Activated B cell treated with CpG ODN at 0.5 μM for 24 hours (primary cell): ENCODE measurements at regions not wholly inside any gene's neighbourhood (a gene's known extent, or its start where the extent isn't known, plus 50 kb on each side); places are given as distances from the start of the nearest gene placed in this dataset.

Experiments used
- ATAC-seq: fragments of 200-7000 bp; cut with Tn5 transposase; one replicate; pipeline ENCODE4 v1.10.0; 2021; ENCODE audit warnings: low read depth, mild to moderate bottlenecking, moderate library complexity
- CTCF ChIA-PET: fragments of 350-600 bp; sonication (Branson Sonifier 250); formaldehyde crosslinking; loops from one replicate; lab custom pipeline; 2021; ENCODE audit warnings: antibody characterized with exemption; lab: Charles Lee
- POLR2A ChIA-PET: fragments of 350-600 bp; sonication (Branson Sonifier 250); formaldehyde crosslinking; loops from one replicate; lab custom pipeline; 2021; ENCODE audit warnings: antibody characterized with exemption; lab: Charles Lee
- DNase-seq: peaks from one replicate; pipeline ENCODE4 v3.0.0; 2022
- H3K27ac Mint-ChIP-seq: one replicate; pipeline ENCODE4 v1.8.0; 2020; ENCODE audit warnings: mixed read lengths
- H3K27me3 Mint-ChIP-seq: one replicate; pipeline ENCODE4 v1.8.0; 2021; ENCODE audit warnings: mixed read lengths
- H3K36me3 Mint-ChIP-seq: one replicate; pipeline ENCODE4 v1.8.0; 2021; ENCODE audit warnings: low read depth, mixed read lengths
- H3K4me1 Mint-ChIP-seq: one replicate; pipeline ENCODE4 v1.8.0; 2021; ENCODE audit warnings: mixed read lengths
- H3K4me3 Mint-ChIP-seq: one replicate; pipeline ENCODE4 v1.8.0; 2020; ENCODE audit warnings: mild to moderate bottlenecking, mixed read lengths
- H3K9me3 Mint-ChIP-seq: one replicate; pipeline ENCODE4 v1.8.0; 2020; ENCODE audit warnings: mixed read lengths
- intact Hi-C: fragments of 100-400 bp; cut with micrococcal nuclease; formaldehyde crosslinking; loops from one replicate; pipeline ENCODE4 v1.15.1; 2024
- TF ChIP-seq, protein P1 (sequence below): fragments of 200-600 bp; IDR thresholded peaks from one replicate; pipeline ENCODE4 v1.8.0; 2022; ENCODE audit warnings: antibody characterized with exemption, mild to moderate bottlenecking

- POLR2A ChIA-PET = interaction anchor here (0.6 to 3.0 kb wide), 21 partner anchors 10 to 344 kb away, joined by 3 to 33 read pairs (median 5); partner anchors contain the start of gene HES1
- Mint-ChIP-seq H3K4me3 (peak overlapping the region; percentile 77), H3K36me3 (no peaks in the 10 kb centered on the region), H3K27me3 (peaks cover 10% of the 10 kb centered on the region), H3K27ac (peak overlapping the region; percentile 91), H3K4me1 (peaks cover 29% of the 10 kb centered on the region), H3K9me3 (no peaks in the 10 kb centered on the region)
- ATAC-seq (peak; percentile 93), DNase-seq (peak; percentile 37)
- TF ChIP-seq, protein P1, sequence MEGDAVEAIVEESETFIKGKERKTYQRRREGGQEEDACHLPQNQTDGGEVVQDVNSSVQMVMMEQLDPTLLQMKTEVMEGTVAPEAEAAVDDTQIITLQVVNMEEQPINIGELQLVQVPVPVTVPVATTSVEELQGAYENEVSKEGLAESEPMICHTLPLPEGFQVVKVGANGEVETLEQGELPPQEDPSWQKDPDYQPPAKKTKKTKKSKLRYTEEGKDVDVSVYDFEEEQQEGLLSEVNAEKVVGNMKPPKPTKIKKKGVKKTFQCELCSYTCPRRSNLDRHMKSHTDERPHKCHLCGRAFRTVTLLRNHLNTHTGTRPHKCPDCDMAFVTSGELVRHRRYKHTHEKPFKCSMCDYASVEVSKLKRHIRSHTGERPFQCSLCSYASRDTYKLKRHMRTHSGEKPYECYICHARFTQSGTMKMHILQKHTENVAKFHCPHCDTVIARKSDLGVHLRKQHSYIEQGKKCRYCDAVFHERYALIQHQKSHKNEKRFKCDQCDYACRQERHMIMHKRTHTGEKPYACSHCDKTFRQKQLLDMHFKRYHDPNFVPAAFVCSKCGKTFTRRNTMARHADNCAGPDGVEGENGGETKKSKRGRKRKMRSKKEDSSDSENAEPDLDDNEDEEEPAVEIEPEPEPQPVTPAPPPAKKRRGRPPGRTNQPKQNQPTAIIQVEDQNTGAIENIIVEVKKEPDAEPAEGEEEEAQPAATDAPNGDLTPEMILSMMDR = no peak
- CTCF ChIA-PET = interaction anchor here (0.6 to 4.4 kb wide), 12 partner anchors 10 to 715 kb away, joined by 3 to 44 read pairs (median 3); partner anchors contain the start of gene HES1
- intact Hi-C loops = loop anchor here (1.0 to 10.0 kb wide), 16 partner anchors 32 to 344 kb away; no protein-coding TSS in a partner anchor
Observed at GRCh38 chr3:193971261-193971751, 164.6 kb upstream of the HES1 start.

DNA sequence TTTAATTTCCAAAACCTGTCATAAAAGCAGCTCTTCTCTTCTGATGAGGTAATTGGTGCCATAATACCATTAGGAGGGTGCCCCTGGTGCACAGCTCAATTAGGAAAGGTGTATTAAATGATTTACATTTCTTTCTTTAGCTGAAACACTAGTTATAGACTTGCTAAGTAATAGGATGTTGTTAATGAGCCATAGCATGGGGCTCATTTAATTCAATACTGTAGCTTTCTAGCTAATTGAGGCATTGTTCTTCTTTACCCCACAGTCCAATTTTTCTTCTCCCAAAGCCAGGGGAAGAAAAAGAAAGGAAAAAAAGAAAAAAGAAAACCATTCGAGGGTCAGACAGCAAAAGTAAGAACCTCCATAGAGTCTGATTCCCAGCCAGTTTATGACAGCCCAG lies 164.0 kb upstream of the HES1 start:
- DNase-seq = no peak
- Mint-ChIP-seq H3K4me3 (no peak overlapping the region), H3K9me3 (no peaks in the 10 kb centered on the region), H3K36me3 (no peaks in the 10 kb centered on the region), H3K4me1 (peaks cover 29% of the 10 kb centered on the region), H3K27me3 (peaks cover 10% of the 10 kb centered on the region), H3K27ac (peak overlapping the region; percentile 91)
- ChIA-PET POLR2A (interaction anchor here (0.8 to 3.0 kb wide), 16 partner anchors 11 to 335 kb away, joined by 3 to 33 read pairs (median 5); partner anchors contain the start of gene HES1), CTCF (interaction anchor here (0.8 to 4.4 kb wide), 8 partner anchors 17 to 714 kb away, joined by 3 to 44 read pairs (median 4); partner anchors contain the start of gene HES1)
- TF ChIP-seq, protein P1 = no peak
- intact Hi-C loops = loop anchor here (1.0 to 10.0 kb wide), 16 partner anchors 31 to 343 kb away; no protein-coding TSS in a partner anchor
- no peak for ATAC-seq

- Mint-ChIP-seq H3K36me3 (no peaks in the 10 kb centered on the region), H3K9me3 (no peaks in the 10 kb centered on the region), H3K27ac (no peak overlapping the region), H3K4me3 (no peak overlapping the region), H3K4me1 (peaks cover 29% of the 10 kb centered on the region), H3K27me3 (peaks cover 10% of the 10 kb centered on the region)
- ATAC-seq (no peak), DNase-seq (no peak)
- ChIA-PET POLR2A (interaction anchor here (3.0 kb wide), 1 partner anchor 158 kb away, joined by 14 read pairs; no protein-coding TSS in a partner anchor), CTCF (interaction anchor here (4.4 kb wide), 1 partner anchor 163 kb away, joined by 44 read pairs; the partner anchor contains the start of gene HES1)
- intact Hi-C loops = loop anchor here (5.0 to 10.0 kb wide), 3 partner anchors 74 to 308 kb away; no protein-coding TSS in a partner anchor
- TF ChIP-seq, protein P1 = no peak
Observed at GRCh38 chr3:193972832-193973231, 163.1 kb upstream of the HES1 start.

GRCh38 chr3:193974191-193974652 lies 161.7 kb upstream of the HES1 start:
- Mint-ChIP-seq H3K27me3 (peaks cover 10% of the 10 kb centered on the region), H3K4me3 (no peak overlapping the region), H3K36me3 (no peaks in the 10 kb centered on the region), H3K27ac (no peak overlapping the region), H3K4me1 (peaks cover 29% of the 10 kb centered on the region), H3K9me3 (no peaks in the 10 kb centered on the region)
- DNase-seq (no peak), ATAC-seq (no peak)
- POLR2A ChIA-PET = no interaction called here
- intact Hi-C loops = loop anchor here (5.0 to 10.0 kb wide), 3 partner anchors 73 to 309 kb away; no protein-coding TSS in a partner anchor
- CTCF ChIA-PET = no interaction called here
- TF ChIP-seq, protein P1 = no peak
